ENCODE measurements at regions not wholly inside any gene's neighbourhood (a gene's known extent, or its start where the extent isn't known, plus 50 kb on each side); places are given as distances from the start of the nearest gene placed in this dataset.

GRCh38 chr18:76115580-76115979 is 379.5 kb downstream of the ZNF516 start:
- Histone ChIP-seq H3K4me3 (ENCODE audit: control insufficient read depth in 1 of 7, extremely low read depth in 1 of 7, insufficient read depth in 4 of 7, low read depth in 2 of 7, low read length in 6 of 7) (no peak overlapping the region), H3K27ac (ENCODE audit: insufficient read depth in 1 of 2, low read depth in 1 of 2, low read length in 2 of 2, poor library complexity in 1 of 2, severe bottlenecking in 2 of 2) (no peak overlapping the region), H3K4me1 (ENCODE audit: control extremely low read depth in 1 of 4, control insufficient read depth in 4 of 4, insufficient read depth in 4 of 4, low read length in 3 of 4) (no peaks in the 10 kb centered on the region), H3K9me3 (ENCODE audit: control extremely low read depth in 1 of 5, control insufficient read depth in 4 of 5, insufficient read depth in 2 of 5, low read depth in 1 of 5, low read length in 4 of 5) (peaks cover 0 to 3% (median 0%) of the 10 kb centered on the region in 5 experiments), H3K27me3 (replicated peaks in 2 of 5; ENCODE audit: control insufficient read depth in 4 of 5, insufficient read depth in 5 of 5, low read length in 4 of 5) (no peaks in the 10 kb centered on the region), H3K36me3 (ENCODE audit: control insufficient read depth in 4 of 4, insufficient read depth in 4 of 4, low read length in 3 of 4) (no peaks in the 10 kb centered on the region)
- 69% methylated on average over 2 of the region's 14 CpGs for WGBS (ENCODE audit: insufficient coverage)
- POLR2A ChIA-PET = no interaction called here
- CTCF ChIA-PET = no interaction called here
- DNase-seq = no peak

- WGBS (ENCODE audit: insufficient coverage) = 97% methylated on average over 8 of the region's 10 CpGs
- Histone ChIP-seq H3K9me3 (ENCODE audit: control extremely low read depth in 1 of 5, control insufficient read depth in 4 of 5, insufficient read depth in 2 of 5, low read depth in 1 of 5, low read length in 4 of 5) (peaks cover 0 to 3% (median 0%) of the 10 kb centered on the region in 5 experiments), H3K27me3 (replicated peaks in 2 of 5; ENCODE audit: control insufficient read depth in 4 of 5, insufficient read depth in 5 of 5, low read length in 4 of 5) (no peaks in the 10 kb centered on the region), H3K4me3 (ENCODE audit: control insufficient read depth in 1 of 7, extremely low read depth in 1 of 7, insufficient read depth in 4 of 7, low read depth in 2 of 7, low read length in 6 of 7) (no peak overlapping the region), H3K36me3 (ENCODE audit: control insufficient read depth in 4 of 4, insufficient read depth in 4 of 4, low read length in 3 of 4) (no peaks in the 10 kb centered on the region), H3K4me1 (ENCODE audit: control extremely low read depth in 1 of 4, control insufficient read depth in 4 of 4, insufficient read depth in 4 of 4, low read length in 3 of 4) (no peaks in the 10 kb centered on the region), H3K27ac (ENCODE audit: insufficient read depth in 1 of 2, low read depth in 1 of 2, low read length in 2 of 2, poor library complexity in 1 of 2, severe bottlenecking in 2 of 2) (no peak overlapping the region)
- CTCF ChIA-PET = no interaction called here
- POLR2A ChIA-PET = no interaction called here
- no peak for DNase-seq
These were observed 381.9 kb downstream of the ZNF516 start for GRCh38 chr18:76113101-76113500.

- ChIA-PET POLR2A (interaction anchor here (0.7 kb wide), 1 partner anchor 1280 kb away, joined by 3 read pairs; no protein-coding TSS in a partner anchor), CTCF (no interaction called here)
- DNase-seq = no peak
- Histone ChIP-seq H3K4me3 (ENCODE audit: control insufficient read depth in 1 of 7, extremely low read depth in 1 of 7, insufficient read depth in 4 of 7, low read depth in 2 of 7, low read length in 6 of 7) (no peak overlapping the region), H3K27ac (ENCODE audit: insufficient read depth in 1 of 2, low read depth in 1 of 2, low read length in 2 of 2, poor library complexity in 1 of 2, severe bottlenecking in 2 of 2) (no peak overlapping the region), H3K9me3 (ENCODE audit: control extremely low read depth in 1 of 5, control insufficient read depth in 4 of 5, insufficient read depth in 2 of 5, low read depth in 1 of 5, low read length in 4 of 5) (peaks cover 0 to 5% (median 2%) of the 10 kb centered on the region in 5 experiments), H3K27me3 (replicated peaks in 2 of 5; ENCODE audit: control insufficient read depth in 4 of 5, insufficient read depth in 5 of 5, low read length in 4 of 5) (peaks cover 0 to 2% (median 0%) of the 10 kb centered on the region in 5 experiments), H3K4me1 (ENCODE audit: control extremely low read depth in 1 of 4, control insufficient read depth in 4 of 4, insufficient read depth in 4 of 4, low read length in 3 of 4) (no peaks in the 10 kb centered on the region), H3K36me3 (ENCODE audit: control insufficient read depth in 4 of 4, insufficient read depth in 4 of 4, low read length in 3 of 4) (no peaks in the 10 kb centered on the region)
- WGBS (ENCODE audit: insufficient coverage) = 60% methylated on average over 5 of the region's 5 CpGs
These were observed 392.4 kb downstream of the ZNF516 start for GRCh38 chr18:76102626-76103025.

GRCh38 chr18:76102156-76102555 is 392.9 kb downstream of the ZNF516 start:
- DNase-seq = no peak
- Histone ChIP-seq H3K27ac (ENCODE audit: insufficient read depth in 1 of 2, low read depth in 1 of 2, low read length in 2 of 2, poor library complexity in 1 of 2, severe bottlenecking in 2 of 2) (no peak overlapping the region), H3K9me3 (ENCODE audit: control extremely low read depth in 1 of 5, control insufficient read depth in 4 of 5, insufficient read depth in 2 of 5, low read depth in 1 of 5, low read length in 4 of 5) (peaks cover 0 to 5% (median 2%) of the 10 kb centered on the region in 5 experiments), H3K36me3 (ENCODE audit: control insufficient read depth in 4 of 4, insufficient read depth in 4 of 4, low read length in 3 of 4) (no peaks in the 10 kb centered on the region), H3K4me3 (ENCODE audit: control insufficient read depth in 1 of 7, extremely low read depth in 1 of 7, insufficient read depth in 4 of 7, low read depth in 2 of 7, low read length in 6 of 7) (no peak overlapping the region), H3K27me3 (replicated peaks in 2 of 5; ENCODE audit: control insufficient read depth in 4 of 5, insufficient read depth in 5 of 5, low read length in 4 of 5) (peaks cover 0 to 2% (median 0%) of the 10 kb centered on the region in 5 experiments), H3K4me1 (ENCODE audit: control extremely low read depth in 1 of 4, control insufficient read depth in 4 of 4, insufficient read depth in 4 of 4, low read length in 3 of 4) (no peaks in the 10 kb centered on the region)
- ChIA-PET CTCF (no interaction called here), POLR2A (no interaction called here)
- WGBS (ENCODE audit: insufficient coverage) = 89% methylated on average over 3 of the region's 3 CpGs

- Histone ChIP-seq H3K27me3 (replicated peaks in 2 of 5; ENCODE audit: control insufficient read depth in 4 of 5, insufficient read depth in 5 of 5, low read length in 4 of 5) (peaks cover 0 to 2% (median 0%) of the 10 kb centered on the region in 5 experiments), H3K9me3 (ENCODE audit: control extremely low read depth in 1 of 5, control insufficient read depth in 4 of 5, insufficient read depth in 2 of 5, low read depth in 1 of 5, low read length in 4 of 5) (peaks cover 0 to 5% (median 2%) of the 10 kb centered on the region in 5 experiments), H3K36me3 (ENCODE audit: control insufficient read depth in 4 of 4, insufficient read depth in 4 of 4, low read length in 3 of 4) (no peaks in the 10 kb centered on the region), H3K27ac (ENCODE audit: insufficient read depth in 1 of 2, low read depth in 1 of 2, low read length in 2 of 2, poor library complexity in 1 of 2, severe bottlenecking in 2 of 2) (no peak overlapping the region), H3K4me1 (ENCODE audit: control extremely low read depth in 1 of 4, control insufficient read depth in 4 of 4, insufficient read depth in 4 of 4, low read length in 3 of 4) (no peaks in the 10 kb centered on the region), H3K4me3 (ENCODE audit: control insufficient read depth in 1 of 7, extremely low read depth in 1 of 7, insufficient read depth in 4 of 7, low read depth in 2 of 7, low read length in 6 of 7) (no peak overlapping the region)
- CTCF ChIA-PET = no interaction called here
- WGBS (ENCODE audit: insufficient coverage) = 90% methylated on average over 14 of the region's 14 CpGs
- DNase-seq = no peak
- POLR2A ChIA-PET = no interaction called here
These were observed 395.0 kb downstream of the ZNF516 start for GRCh38 chr18:76099931-76100457.

- Histone ChIP-seq H3K27ac (ENCODE audit: insufficient read depth in 1 of 2, low read depth in 1 of 2, low read length in 2 of 2, poor library complexity in 1 of 2, severe bottlenecking in 2 of 2) (no peak overlapping the region), H3K36me3 (ENCODE audit: control insufficient read depth in 4 of 4, insufficient read depth in 4 of 4, low read length in 3 of 4) (no peaks in the 10 kb centered on the region)
- WGBS (ENCODE audit: insufficient coverage) = 87% methylated on average over 10 of the region's 10 CpGs
These were observed 396.2 kb downstream of the ZNF516 start for GRCh38 chr18:76098674-76099411.

GRCh38 chr18:76081536-76081935 is 413.5 kb downstream of the ZNF516 start:
- H3K27me3 ChIP-seq (replicated peaks in 2 of 5; ENCODE audit: control insufficient read depth in 4 of 5, insufficient read depth in 5 of 5, low read length in 4 of 5) = no peaks in the 10 kb centered on the region
- ChIA-PET POLR2A (no interaction called here), CTCF (no interaction called here)
- peaks cover 0 to 3% (median 0%) of the 10 kb centered on the region in 5 experiments for H3K9me3 ChIP-seq (ENCODE audit: control extremely low read depth in 1 of 5, control insufficient read depth in 4 of 5, insufficient read depth in 2 of 5, low read depth in 1 of 5, low read length in 4 of 5)
- H3K27ac ChIP-seq (ENCODE audit: insufficient read depth in 1 of 2, low read depth in 1 of 2, low read length in 2 of 2, poor library complexity in 1 of 2, severe bottlenecking in 2 of 2) = no peak overlapping the region
- no peak overlapping the region for H3K4me3 ChIP-seq (ENCODE audit: control insufficient read depth in 1 of 7, extremely low read depth in 1 of 7, insufficient read depth in 4 of 7, low read depth in 2 of 7, low read length in 6 of 7)
- H3K36me3 ChIP-seq (ENCODE audit: control insufficient read depth in 4 of 4, insufficient read depth in 4 of 4, low read length in 3 of 4) = no peaks in the 10 kb centered on the region
- H3K4me1 ChIP-seq (ENCODE audit: control extremely low read depth in 1 of 4, control insufficient read depth in 4 of 4, insufficient read depth in 4 of 4, low read length in 3 of 4) = no peaks in the 10 kb centered on the region
- no peak for DNase-seq
- WGBS (ENCODE audit: insufficient coverage) = 96% methylated on average over 11 of the region's 12 CpGs

More at GRCh38 chr18:76098674-76099411, 396.2 kb downstream of the ZNF516 start:
- ChIA-PET CTCF (no interaction called here), POLR2A (no interaction called here)
- DNase-seq = no peak
- Histone ChIP-seq H3K27me3 (replicated peaks in 2 of 5; ENCODE audit: control insufficient read depth in 4 of 5, insufficient read depth in 5 of 5, low read length in 4 of 5) (peaks cover 0 to 2% (median 0%) of the 10 kb centered on the region in 5 experiments), H3K4me3 (ENCODE audit: control insufficient read depth in 1 of 7, extremely low read depth in 1 of 7, insufficient read depth in 4 of 7, low read depth in 2 of 7, low read length in 6 of 7) (no peak overlapping the region), H3K4me1 (ENCODE audit: control extremely low read depth in 1 of 4, control insufficient read depth in 4 of 4, insufficient read depth in 4 of 4, low read length in 3 of 4) (no peaks in the 10 kb centered on the region), H3K9me3 (ENCODE audit: control extremely low read depth in 1 of 5, control insufficient read depth in 4 of 5, insufficient read depth in 2 of 5, low read depth in 1 of 5, low read length in 4 of 5) (peaks cover 0 to 3% (median 0%) of the 10 kb centered on the region in 5 experiments)

All from common myeloid progenitor, CD34-positive (primary cell).